ENCODE measurements at regions not wholly inside any gene's neighbourhood (a gene's known extent, or its start where the extent isn't known, plus 50 kb on each side); places are given as distances from the start of the nearest gene placed in this dataset.

DNA sequence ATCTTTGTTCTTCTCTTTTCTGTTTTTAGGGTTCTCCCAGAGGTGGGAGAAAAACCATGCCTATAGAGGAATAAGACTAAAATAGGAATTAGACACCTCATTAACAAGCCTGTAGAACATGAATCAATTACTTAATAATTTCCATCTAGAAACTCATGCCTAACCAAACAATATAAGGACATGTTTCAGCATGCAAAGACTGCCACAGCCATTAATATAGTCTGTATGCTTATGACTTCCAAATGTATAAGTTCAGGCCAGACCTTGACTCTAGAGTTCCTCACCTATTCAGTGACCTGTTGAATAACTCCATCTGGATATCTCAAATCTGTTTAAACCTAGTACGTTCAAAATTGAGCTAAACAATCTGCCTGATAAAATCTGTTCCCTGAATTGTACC, 304.6 kb downstream of the BMP4 start:
- TF ChIP-seq, protein P1, sequence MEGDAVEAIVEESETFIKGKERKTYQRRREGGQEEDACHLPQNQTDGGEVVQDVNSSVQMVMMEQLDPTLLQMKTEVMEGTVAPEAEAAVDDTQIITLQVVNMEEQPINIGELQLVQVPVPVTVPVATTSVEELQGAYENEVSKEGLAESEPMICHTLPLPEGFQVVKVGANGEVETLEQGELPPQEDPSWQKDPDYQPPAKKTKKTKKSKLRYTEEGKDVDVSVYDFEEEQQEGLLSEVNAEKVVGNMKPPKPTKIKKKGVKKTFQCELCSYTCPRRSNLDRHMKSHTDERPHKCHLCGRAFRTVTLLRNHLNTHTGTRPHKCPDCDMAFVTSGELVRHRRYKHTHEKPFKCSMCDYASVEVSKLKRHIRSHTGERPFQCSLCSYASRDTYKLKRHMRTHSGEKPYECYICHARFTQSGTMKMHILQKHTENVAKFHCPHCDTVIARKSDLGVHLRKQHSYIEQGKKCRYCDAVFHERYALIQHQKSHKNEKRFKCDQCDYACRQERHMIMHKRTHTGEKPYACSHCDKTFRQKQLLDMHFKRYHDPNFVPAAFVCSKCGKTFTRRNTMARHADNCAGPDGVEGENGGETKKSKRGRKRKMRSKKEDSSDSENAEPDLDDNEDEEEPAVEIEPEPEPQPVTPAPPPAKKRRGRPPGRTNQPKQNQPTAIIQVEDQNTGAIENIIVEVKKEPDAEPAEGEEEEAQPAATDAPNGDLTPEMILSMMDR (IDR thresholded peaks at IDR 0.05), result no peak
- no peak for TF ChIP-seq POLR2A (IDR thresholded peaks at IDR 0.05)
